ENCODE measurements at regions not wholly inside any gene's neighbourhood (a gene's known extent, or its start where the extent isn't known, plus 50 kb on each side); places are given as distances from the start of the nearest gene placed in this dataset.

DNA sequence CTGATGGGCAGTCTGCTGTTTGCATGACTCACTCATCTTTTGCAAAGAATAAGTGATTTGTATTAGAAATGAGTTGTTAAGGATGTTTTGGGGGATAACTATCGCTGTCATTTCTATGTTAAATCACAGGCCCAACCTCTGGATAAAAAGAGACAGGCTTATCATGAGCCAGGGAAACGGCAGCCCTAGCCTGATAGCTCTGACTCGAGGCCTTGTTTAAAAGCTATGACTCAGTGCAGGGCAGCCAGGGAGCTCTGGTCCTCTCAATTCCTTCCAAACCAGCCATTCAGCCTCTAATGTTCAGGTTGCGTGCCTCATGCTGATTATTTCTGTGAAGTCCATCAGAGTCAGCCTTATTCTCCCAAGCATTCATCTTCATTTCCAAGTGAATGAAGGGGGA is 305.9 kb upstream of the HAND2 start:
- Histone ChIP-seq H3K18ac (ENCODE audit: low read depth in 1 of 2, low read length in 2 of 2) (no peak overlapping the region), H2AK5ac (ENCODE audit: low read length, severe bottlenecking) (no peak overlapping the region), H3K4ac (ENCODE audit: low read depth in 1 of 2, low read length in 2 of 2) (no peak overlapping the region), H3K79me1 (replicated peaks; ENCODE audit: low read length, poor library complexity, severe bottlenecking) (no peaks in the 10 kb centered on the region), H3K27ac (ENCODE audit: low read length, poor library complexity, severe bottlenecking) (no peak overlapping the region), H4K8ac (ENCODE audit: low read length) (no peak overlapping the region), H2BK12ac (ENCODE audit: low read length in 2 of 2) (no peak overlapping the region), H2BK5ac (ENCODE audit: low read depth, low read length, poor library complexity, severe bottlenecking) (no peak overlapping the region), H3K27me3 (ENCODE audit: control insufficient read depth in 1 of 2, insufficient read depth in 1 of 2, low read length in 2 of 2) (no peaks in the 10 kb centered on the region), H3K9ac (ENCODE audit: low read length) (peak overlapping the region; percentile 46), H2AFZ (ENCODE audit: low read depth, low read length) (no peak overlapping the region), H3K4me3 (ENCODE audit: insufficient read depth in 1 of 2, low read depth in 1 of 2, low read length in 2 of 2) (no peak overlapping the region), H3K4me1 (ENCODE audit: control insufficient read depth, insufficient read depth, low read depth, low read length) (no peaks in the 10 kb centered on the region), H3K14ac (ENCODE audit: low read length in 2 of 2) (no peak overlapping the region), H4K91ac (ENCODE audit: low read length) (no peak overlapping the region), H3K23ac (ENCODE audit: low read length in 2 of 2) (no peak overlapping the region), H3K36me3 (ENCODE audit: control insufficient read depth in 1 of 2, insufficient read depth in 2 of 2, low read depth in 1 of 2, low read length in 2 of 2) (no peaks in the 10 kb centered on the region), H3K4me2 (ENCODE audit: low read length, poor library complexity, severe bottlenecking) (no peak overlapping the region), H2BK15ac (ENCODE audit: low read depth, poor library complexity, severe bottlenecking) (no peak overlapping the region), H2BK120ac (ENCODE audit: low read depth, low read length) (no peak overlapping the region), H3K9me3 (ENCODE audit: control insufficient read depth, low read length) (no peaks in the 10 kb centered on the region)
- WGBS, result 23% methylated on average over 3 of the region's 4 CpGs
- DNase-seq, result peak; percentile 89

DNA sequence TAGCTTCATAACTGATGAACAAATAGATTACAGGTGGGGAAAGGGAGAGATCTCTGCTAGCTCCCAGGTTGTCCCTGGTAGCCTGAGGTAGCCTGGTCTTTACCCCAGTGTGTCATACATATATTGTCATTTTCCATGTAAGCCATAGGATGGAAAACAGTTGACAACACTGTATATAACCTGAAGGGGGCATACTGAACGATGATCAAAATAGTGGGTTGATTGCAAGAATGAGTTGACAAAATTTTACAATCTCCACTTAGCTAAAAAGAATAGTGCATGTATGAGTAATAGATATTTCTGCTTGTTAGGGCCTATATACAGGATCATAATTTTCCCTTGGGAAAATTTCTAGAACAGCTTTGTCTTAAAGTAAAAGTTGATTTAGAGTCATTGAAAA is 304.1 kb upstream of the HAND2 start:
- no peak overlapping the region for H3K4ac ChIP-seq (ENCODE audit: low read depth in 1 of 2, low read length in 2 of 2)
- no peak overlapping the region for H3K4me3 ChIP-seq (ENCODE audit: insufficient read depth in 1 of 2, low read depth in 1 of 2, low read length in 2 of 2)
- H2BK15ac ChIP-seq (ENCODE audit: low read depth, poor library complexity, severe bottlenecking), result no peak overlapping the region
- H2AK5ac ChIP-seq (ENCODE audit: low read length, severe bottlenecking), result no peak overlapping the region
- no peak overlapping the region for H2BK5ac ChIP-seq (ENCODE audit: low read depth, low read length, poor library complexity, severe bottlenecking)
- H4K8ac ChIP-seq (ENCODE audit: low read length), result no peak overlapping the region
- no peaks in the 10 kb centered on the region for H3K4me1 ChIP-seq (ENCODE audit: control insufficient read depth, insufficient read depth, low read depth, low read length)
- no peak overlapping the region for H3K14ac ChIP-seq (ENCODE audit: low read length in 2 of 2)
- WGBS, result no CpG with 5 or more reads among the region's 1 CpG
- no peaks in the 10 kb centered on the region for H3K79me1 ChIP-seq (replicated peaks; ENCODE audit: low read length, poor library complexity, severe bottlenecking)
- no peak overlapping the region for H3K18ac ChIP-seq (ENCODE audit: low read depth in 1 of 2, low read length in 2 of 2)
- no peak overlapping the region for H2BK12ac ChIP-seq (ENCODE audit: low read length in 2 of 2)
- H3K9ac ChIP-seq (ENCODE audit: low read length), result no peak overlapping the region
- H3K27me3 ChIP-seq (ENCODE audit: control insufficient read depth in 1 of 2, insufficient read depth in 1 of 2, low read length in 2 of 2), result no peaks in the 10 kb centered on the region
- H3K27ac ChIP-seq (ENCODE audit: low read length, poor library complexity, severe bottlenecking), result no peak overlapping the region
- no peak overlapping the region for H2AFZ ChIP-seq (ENCODE audit: low read depth, low read length)
- no peak overlapping the region for H3K4me2 ChIP-seq (ENCODE audit: low read length, poor library complexity, severe bottlenecking)
- H4K91ac ChIP-seq (ENCODE audit: low read length), result no peak overlapping the region
- H3K23ac ChIP-seq (ENCODE audit: low read length in 2 of 2), result no peak overlapping the region
- no peaks in the 10 kb centered on the region for H3K9me3 ChIP-seq (ENCODE audit: control insufficient read depth, low read length)
- no peaks in the 10 kb centered on the region for H3K36me3 ChIP-seq (ENCODE audit: control insufficient read depth in 1 of 2, insufficient read depth in 2 of 2, low read depth in 1 of 2, low read length in 2 of 2)
- no peak overlapping the region for H2BK120ac ChIP-seq (ENCODE audit: low read depth, low read length)
- peak; percentile 2 for DNase-seq

DNA sequence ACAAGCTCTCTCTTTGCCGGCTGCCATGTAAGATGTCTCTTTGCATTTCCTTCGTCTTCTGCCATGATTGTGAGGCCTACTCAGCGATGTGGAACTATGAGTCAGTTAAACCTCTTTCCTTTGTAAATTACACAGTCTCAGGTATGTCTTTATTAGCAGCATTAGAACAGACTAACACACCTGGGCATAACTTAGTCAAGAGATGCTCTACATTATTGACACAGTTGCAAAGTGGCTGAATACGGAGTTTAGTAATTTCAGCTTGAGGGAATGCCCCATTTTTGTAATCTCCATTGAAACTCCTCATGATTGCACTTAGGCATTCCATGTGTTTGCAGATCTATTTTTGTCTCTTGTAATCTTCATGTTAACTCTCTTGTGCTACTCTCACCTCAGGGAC is 299.5 kb upstream of the HAND2 start:
- Histone ChIP-seq H3K4ac (ENCODE audit: low read depth in 1 of 2, low read length in 2 of 2) (no peak overlapping the region), H4K8ac (ENCODE audit: low read length) (no peak overlapping the region), H3K4me1 (ENCODE audit: control insufficient read depth, insufficient read depth, low read depth, low read length) (no peaks in the 10 kb centered on the region), H4K91ac (ENCODE audit: low read length) (no peak overlapping the region), H2AFZ (ENCODE audit: low read depth, low read length) (no peak overlapping the region), H2AK5ac (ENCODE audit: low read length, severe bottlenecking) (no peak overlapping the region), H2BK120ac (ENCODE audit: low read depth, low read length) (no peak overlapping the region), H3K27ac (ENCODE audit: low read length, poor library complexity, severe bottlenecking) (no peak overlapping the region), H3K18ac (ENCODE audit: low read depth in 1 of 2, low read length in 2 of 2) (no peak overlapping the region), H2BK12ac (ENCODE audit: low read length in 2 of 2) (no peak overlapping the region), H3K4me2 (ENCODE audit: low read length, poor library complexity, severe bottlenecking) (no peak overlapping the region), H2BK5ac (ENCODE audit: low read depth, low read length, poor library complexity, severe bottlenecking) (no peak overlapping the region), H3K36me3 (ENCODE audit: control insufficient read depth in 1 of 2, insufficient read depth in 2 of 2, low read depth in 1 of 2, low read length in 2 of 2) (no peaks in the 10 kb centered on the region), H3K27me3 (ENCODE audit: control insufficient read depth in 1 of 2, insufficient read depth in 1 of 2, low read length in 2 of 2) (no peaks in the 10 kb centered on the region), H3K9me3 (ENCODE audit: control insufficient read depth, low read length) (no peaks in the 10 kb centered on the region), H3K4me3 (ENCODE audit: insufficient read depth in 1 of 2, low read depth in 1 of 2, low read length in 2 of 2) (no peak overlapping the region), H2BK15ac (ENCODE audit: low read depth, poor library complexity, severe bottlenecking) (no peak overlapping the region), H3K9ac (ENCODE audit: low read length) (no peak overlapping the region), H3K79me1 (replicated peaks; ENCODE audit: low read length, poor library complexity, severe bottlenecking) (no peaks in the 10 kb centered on the region), H3K14ac (ENCODE audit: low read length in 2 of 2) (no peak overlapping the region), H3K23ac (ENCODE audit: low read length in 2 of 2) (no peak overlapping the region)
- DNase-seq, result no peak
- WGBS, result 98% methylated on average over 4 of the region's 4 CpGs

DNA sequence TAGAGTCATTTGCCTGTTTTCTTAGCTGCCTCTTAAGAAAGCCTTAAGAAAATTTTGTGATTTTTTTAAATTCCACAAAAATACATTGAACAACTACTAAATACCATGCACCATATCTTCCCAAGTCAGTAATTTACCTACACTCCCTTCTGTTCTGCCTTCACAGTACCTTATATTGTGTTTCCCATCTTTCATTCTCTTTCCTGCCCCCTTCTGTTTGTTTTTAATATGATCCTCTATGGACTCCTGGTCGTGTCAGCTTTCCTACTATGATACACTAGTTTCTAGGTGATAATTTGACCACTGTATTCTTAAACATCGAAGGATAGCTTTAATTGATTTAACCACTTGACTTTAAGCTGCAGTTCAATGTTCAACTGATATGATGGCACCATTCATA is 297.7 kb upstream of the HAND2 start:
- DNase-seq, result peak; percentile 8

More for the DNA sequence above, 297.7 kb upstream of the HAND2 start:
- H3K4me3 ChIP-seq (ENCODE audit: insufficient read depth in 1 of 2, low read depth in 1 of 2, low read length in 2 of 2), result no peak overlapping the region
- H2BK120ac ChIP-seq (ENCODE audit: low read depth, low read length), result no peak overlapping the region
- no peak overlapping the region for H2BK5ac ChIP-seq (ENCODE audit: low read depth, low read length, poor library complexity, severe bottlenecking)
- no peak overlapping the region for H2BK12ac ChIP-seq (ENCODE audit: low read length in 2 of 2)
- no peaks in the 10 kb centered on the region for H3K4me1 ChIP-seq (ENCODE audit: control insufficient read depth, insufficient read depth, low read depth, low read length)
- H4K91ac ChIP-seq (ENCODE audit: low read length), result no peak overlapping the region
- H2AK5ac ChIP-seq (ENCODE audit: low read length, severe bottlenecking), result no peak overlapping the region
- H4K8ac ChIP-seq (ENCODE audit: low read length), result no peak overlapping the region
- no peak overlapping the region for H3K23ac ChIP-seq (ENCODE audit: low read length in 2 of 2)
- no peak overlapping the region for H3K14ac ChIP-seq (ENCODE audit: low read length in 2 of 2)
- no peaks in the 10 kb centered on the region for H3K79me1 ChIP-seq (replicated peaks; ENCODE audit: low read length, poor library complexity, severe bottlenecking)
- WGBS, result no CpG with 5 or more reads among the region's 2 CpGs
- no peak overlapping the region for H3K4me2 ChIP-seq (ENCODE audit: low read length, poor library complexity, severe bottlenecking)
- H3K9ac ChIP-seq (ENCODE audit: low read length), result no peak overlapping the region
- H3K9me3 ChIP-seq (ENCODE audit: control insufficient read depth, low read length), result no peaks in the 10 kb centered on the region
- H3K27me3 ChIP-seq (ENCODE audit: control insufficient read depth in 1 of 2, insufficient read depth in 1 of 2, low read length in 2 of 2), result peaks cover 0 to 4% of the 10 kb centered on the region in 2 experiments
- H2BK15ac ChIP-seq (ENCODE audit: low read depth, poor library complexity, severe bottlenecking), result no peak overlapping the region
- H3K18ac ChIP-seq (ENCODE audit: low read depth in 1 of 2, low read length in 2 of 2), result no peak overlapping the region
- H3K36me3 ChIP-seq (ENCODE audit: control insufficient read depth in 1 of 2, insufficient read depth in 2 of 2, low read depth in 1 of 2, low read length in 2 of 2), result no peaks in the 10 kb centered on the region
- H2AFZ ChIP-seq (ENCODE audit: low read depth, low read length), result no peak overlapping the region
- no peak overlapping the region for H3K27ac ChIP-seq (ENCODE audit: low read length, poor library complexity, severe bottlenecking)
- H3K4ac ChIP-seq (ENCODE audit: low read depth in 1 of 2, low read length in 2 of 2), result no peak overlapping the region

Measured in mesenchymal stem cell (in vitro differentiated cells and primary cell).